ENCODE measurements at regions not wholly inside any gene's neighbourhood (a gene's known extent, or its start where the extent isn't known, plus 50 kb on each side); places are given as distances from the start of the nearest gene placed in this dataset.

GRCh38 chr18:53886058-53886457 is 338.4 kb downstream of the MBD2 start:
- TF ChIP-seq EZH2 (IDR thresholded peaks at IDR 0.05; ENCODE audit: low read length, unreplicated experiment) (no peak), CTCF (conservative IDR thresholded peaks at IDR 0.05; ENCODE audit: low read depth, low read length) (no peak), EZH2phosphoT487 (IDR thresholded peaks at IDR 0.05; ENCODE audit: borderline replicate concordance, low read length) (no peak)

Data from PC-3 (cell line).